ENCODE measurements at regions not wholly inside any gene's neighbourhood (a gene's known extent, or its start where the extent isn't known, plus 50 kb on each side); places are given as distances from the start of the nearest gene placed in this dataset.

DNA sequence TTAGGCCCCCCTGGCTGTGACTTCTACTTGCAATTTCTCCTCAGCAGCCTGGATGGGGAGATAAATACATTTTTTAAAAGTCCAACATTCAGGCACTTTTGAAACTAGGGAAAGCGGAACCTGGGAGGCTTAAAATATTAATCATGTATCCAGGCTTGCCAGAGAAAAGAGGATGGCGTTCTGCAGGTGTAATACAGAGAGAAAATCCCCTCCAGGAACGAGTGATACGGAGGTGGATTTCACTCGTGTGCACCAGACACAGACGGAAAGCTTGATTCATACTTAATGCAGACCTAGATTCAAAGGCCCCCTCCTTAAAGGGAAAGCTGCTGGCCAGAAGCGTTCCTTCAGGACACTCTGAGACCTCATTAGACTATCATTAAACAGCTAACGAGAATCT, 354.0 kb upstream of the BOD1L1 start:
- TF ChIP-seq POLR2A (IDR thresholded peaks at IDR 0.05) (no peak), EP300 (IDR thresholded peaks at IDR 0.05) (no peak)
- TF ChIP-seq, protein P1, sequence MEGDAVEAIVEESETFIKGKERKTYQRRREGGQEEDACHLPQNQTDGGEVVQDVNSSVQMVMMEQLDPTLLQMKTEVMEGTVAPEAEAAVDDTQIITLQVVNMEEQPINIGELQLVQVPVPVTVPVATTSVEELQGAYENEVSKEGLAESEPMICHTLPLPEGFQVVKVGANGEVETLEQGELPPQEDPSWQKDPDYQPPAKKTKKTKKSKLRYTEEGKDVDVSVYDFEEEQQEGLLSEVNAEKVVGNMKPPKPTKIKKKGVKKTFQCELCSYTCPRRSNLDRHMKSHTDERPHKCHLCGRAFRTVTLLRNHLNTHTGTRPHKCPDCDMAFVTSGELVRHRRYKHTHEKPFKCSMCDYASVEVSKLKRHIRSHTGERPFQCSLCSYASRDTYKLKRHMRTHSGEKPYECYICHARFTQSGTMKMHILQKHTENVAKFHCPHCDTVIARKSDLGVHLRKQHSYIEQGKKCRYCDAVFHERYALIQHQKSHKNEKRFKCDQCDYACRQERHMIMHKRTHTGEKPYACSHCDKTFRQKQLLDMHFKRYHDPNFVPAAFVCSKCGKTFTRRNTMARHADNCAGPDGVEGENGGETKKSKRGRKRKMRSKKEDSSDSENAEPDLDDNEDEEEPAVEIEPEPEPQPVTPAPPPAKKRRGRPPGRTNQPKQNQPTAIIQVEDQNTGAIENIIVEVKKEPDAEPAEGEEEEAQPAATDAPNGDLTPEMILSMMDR (IDR thresholded peaks at IDR 0.05) = no peak
